Common myeloid progenitor, CD34-positive (primary cell): ENCODE measurements at regions not wholly inside any gene's neighbourhood (a gene's known extent, or its start where the extent isn't known, plus 50 kb on each side); places are given as distances from the start of the nearest gene placed in this dataset.
"Not testable (repeated sequence)": the region's sequence is repeated elsewhere in the genome, so short reads cannot be mapped to it uniquely, and the experiment has no call there.

Experiments used
- CTCF ChIA-PET: fragments of 350-600 bp; sonication (Branson Sonifier 250); formaldehyde crosslinking; loops from one replicate; lab custom pipeline; 2021; ENCODE audit warnings: antibody characterized with exemption; lab: Charles Lee
- POLR2A ChIA-PET: fragments of 350-600 bp; sonication (Branson Sonifier 250); formaldehyde crosslinking; loops from one replicate; lab custom pipeline; 2021; ENCODE audit warnings: antibody characterized with exemption; lab: Charles Lee
- DNase-seq, 3 donors: peaks; one replicate each; pipeline versions ENCODE4 v3.0.0 to v3.0.0-alpha.2; 2013
- H3K27ac ChIP-seq, 2 experiments: 1 replicate in 1 of 2; 2 replicates in 1 of 2; pipeline ENCODE4 v1.7.0; 2013; ENCODE audit warnings: inconsistent platforms in 2 of 2, low read length in 2 of 2, mild to moderate bottlenecking in 2 of 2, low read depth in 1 of 2, moderate library complexity in 1 of 2; ENCODE audit not compliant: severe bottlenecking in 2 of 2, insufficient read depth in 1 of 2, poor library complexity in 1 of 2
- H3K27me3 ChIP-seq, 5 experiments: replicated peaks in 2 of 5; 1 replicate in 3 of 5; 2 replicates in 2 of 5; pipeline versions ENCODE4 v1.6.1 to v1.7.0; 2013; ENCODE audit warnings: low read length in 4 of 5, mild to moderate bottlenecking in 2 of 5, moderate library complexity in 2 of 5, inconsistent platforms in 1 of 5; ENCODE audit not compliant: insufficient read depth in 5 of 5, control insufficient read depth in 4 of 5
- H3K36me3 ChIP-seq, 4 experiments: 1 replicate in 2 of 4; 2 replicates in 2 of 4; pipeline versions ENCODE4 v1.6.1 to v1.7.0; 2013; ENCODE audit warnings: low read length in 3 of 4, control low read depth in 1 of 4, mild to moderate bottlenecking in 1 of 4; ENCODE audit not compliant: control insufficient read depth in 4 of 4, insufficient read depth in 4 of 4
- H3K4me1 ChIP-seq, 4 experiments: 1 replicate in 3 of 4; 2 replicates in 1 of 4; pipeline versions ENCODE4 v1.6.1 to v1.7.1; 2013; ENCODE audit warnings: low read length in 3 of 4, mild to moderate bottlenecking in 3 of 4, control low read depth in 1 of 4, inconsistent platforms in 1 of 4, moderate library complexity in 1 of 4; ENCODE audit not compliant: control insufficient read depth in 4 of 4, insufficient read depth in 4 of 4; ENCODE audit errors: control extremely low read depth in 1 of 4
- H3K4me3 ChIP-seq, 7 experiments: 1 replicate in 4 of 7; 2 replicates in 3 of 7; pipeline versions ENCODE4 v1.5.1 to v1.7.0; 2013; ENCODE audit warnings: mild to moderate bottlenecking in 7 of 7, low read length in 6 of 7, moderate library complexity in 6 of 7, inconsistent platforms in 2 of 7, low read depth in 2 of 7, control low read depth in 1 of 7; ENCODE audit not compliant: insufficient read depth in 4 of 7, control insufficient read depth in 1 of 7; ENCODE audit errors: extremely low read depth in 1 of 7
- H3K9me3 ChIP-seq, 5 experiments: 1 replicate in 4 of 5; 2 replicates in 1 of 5; pipeline versions ENCODE4 v1.6.1 to v1.7.1; 2013; ENCODE audit warnings: low read length in 4 of 5, mild to moderate bottlenecking in 2 of 5, inconsistent platforms in 1 of 5, low read depth in 1 of 5, moderate library complexity in 1 of 5; ENCODE audit not compliant: control insufficient read depth in 4 of 5, insufficient read depth in 2 of 5; ENCODE audit errors: control extremely low read depth in 1 of 5
- WGBS: methylation state at CpG from one replicate; pipeline ENCODE4 v1.1.5; 2013; ENCODE audit not compliant: insufficient coverage; 5-methylcytosine and 5-hydroxymethylcytosine counted together

DNA sequence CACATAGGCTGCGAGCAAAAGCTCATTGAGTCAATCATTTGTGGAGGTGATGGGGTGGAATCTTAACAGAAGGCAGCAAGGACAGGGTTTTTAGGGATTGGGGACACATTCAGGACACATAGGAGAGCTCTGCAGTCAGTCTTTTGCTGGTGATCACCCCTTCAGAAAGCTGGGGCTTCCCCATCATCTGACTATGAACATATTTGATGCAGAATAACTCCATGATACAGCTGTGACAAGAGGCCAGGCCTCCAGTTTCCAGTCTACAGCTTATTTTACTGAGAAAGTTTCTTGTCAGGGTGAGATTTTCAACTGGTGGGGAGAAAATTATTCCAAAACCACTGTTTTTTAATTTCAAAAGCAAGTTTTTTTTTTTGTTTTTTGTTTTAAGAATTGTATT, 134.2 kb downstream of the TMEM30B start:
- WGBS, result 100% methylated on average over 1 of the region's 1 CpG
- POLR2A ChIA-PET, result no interaction called here
- no peak overlapping the region for H3K4me3 ChIP-seq
- H3K27ac ChIP-seq, result no peak overlapping the region
- CTCF ChIA-PET, result no interaction called here
- H3K9me3 ChIP-seq, result peaks cover 0 to 19% (median 9%) of the 10 kb centered on the region in 5 experiments
- no peaks in the 10 kb centered on the region for H3K27me3 ChIP-seq
- no peak for DNase-seq
- H3K36me3 ChIP-seq, result no peaks in the 10 kb centered on the region
- no peaks in the 10 kb centered on the region for H3K4me1 ChIP-seq

DNA sequence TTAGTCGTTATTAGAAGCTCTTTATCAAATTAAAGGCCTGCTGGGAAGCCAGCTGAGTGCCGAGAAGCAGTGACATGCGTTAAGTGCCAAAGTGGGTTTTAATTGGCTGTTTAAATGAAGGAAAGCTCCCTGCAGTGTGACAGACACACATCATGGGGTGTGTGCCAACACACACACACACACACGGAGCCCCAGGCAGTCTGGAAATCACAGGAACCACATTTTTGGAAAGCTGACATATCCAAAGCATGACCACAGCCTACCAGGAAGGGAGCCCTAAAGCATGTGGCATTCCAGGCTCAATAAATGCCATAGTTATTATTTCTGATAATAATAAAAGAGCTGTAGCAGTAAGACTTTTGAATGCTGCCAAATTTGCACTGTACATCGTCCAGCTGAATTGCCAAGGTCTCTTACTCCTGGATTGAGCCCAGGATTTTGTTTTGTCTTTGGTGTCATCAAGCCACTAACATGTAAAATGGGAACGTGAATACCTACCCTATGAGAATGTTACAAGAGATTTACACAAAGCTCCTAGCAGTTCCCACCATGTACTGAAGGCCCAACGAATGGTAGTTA, 135.1 kb downstream of the TMEM30B start:
- H3K9me3 ChIP-seq, result peaks cover 0 to 19% (median 9%) of the 10 kb centered on the region in 5 experiments
- H3K36me3 ChIP-seq, result no peaks in the 10 kb centered on the region
- no peaks in the 10 kb centered on the region for H3K27me3 ChIP-seq
- ChIA-PET CTCF (interaction anchor here (1.2 kb wide), 1 partner anchor 20 kb away, joined by 3 read pairs; no protein-coding TSS in a partner anchor), POLR2A (no interaction called here)
- no peak for DNase-seq
- no peaks in the 10 kb centered on the region for H3K4me1 ChIP-seq
- no peak overlapping the region for H3K27ac ChIP-seq
- 94% methylated on average over 3 of the region's 7 CpGs for WGBS
- H3K4me3 ChIP-seq, result no peak overlapping the region

GRCh38 chr14:61145034-61145902, 135.9 kb downstream of the TMEM30B start:
- Histone ChIP-seq H3K9me3 (peaks cover 0 to 19% (median 9%) of the 10 kb centered on the region in 5 experiments), H3K36me3 (no peaks in the 10 kb centered on the region), H3K27me3 (no peaks in the 10 kb centered on the region), H3K4me3 (no peak overlapping the region), H3K27ac (no peak overlapping the region), H3K4me1 (no peaks in the 10 kb centered on the region)
- POLR2A ChIA-PET, result no interaction called here
- CTCF ChIA-PET, result interaction anchor here (1.2 kb wide), 1 partner anchor 19 kb away, joined by 3 read pairs; no protein-coding TSS in a partner anchor
- WGBS, result 70% methylated on average over 4 of the region's 8 CpGs
- no peak for DNase-seq

- H3K4me3 ChIP-seq, CTCF ChIA-PET, H3K27ac ChIP-seq: not testable (repeated sequence)
Observed at GRCh38 chr14:61144117-61145033, 136.8 kb downstream of the TMEM30B start.

GRCh38 chr14:61140872-61141271, 140.3 kb downstream of the TMEM30B start:
- H3K27me3 ChIP-seq, result no peaks in the 10 kb centered on the region
- H3K27ac ChIP-seq, result no peak overlapping the region
- H3K4me1 ChIP-seq, result no peaks in the 10 kb centered on the region
- ChIA-PET CTCF (no interaction called here), POLR2A (no interaction called here)
- DNase-seq, result no peak
- H3K36me3 ChIP-seq, result no peaks in the 10 kb centered on the region
- H3K9me3 ChIP-seq, result peaks cover 0 to 22% (median 9%) of the 10 kb centered on the region in 5 experiments
- no peak overlapping the region for H3K4me3 ChIP-seq

More at GRCh38 chr14:61144117-61145033, 136.8 kb downstream of the TMEM30B start:
- WGBS, result 91% methylated on average over 6 of the region's 7 CpGs
- H3K27me3 ChIP-seq, DNase-seq, H3K4me1 ChIP-seq, H3K36me3 ChIP-seq, POLR2A ChIA-PET: not testable (repeated sequence)
- H3K9me3 ChIP-seq, result peaks cover 0 to 19% (median 9%) of the 10 kb centered on the region in 5 experiments

- no peaks in the 10 kb centered on the region for H3K27me3 ChIP-seq
- ChIA-PET CTCF (no interaction called here), POLR2A (no interaction called here)
- H3K36me3 ChIP-seq, result no peaks in the 10 kb centered on the region
- 90% methylated on average over 3 of the region's 3 CpGs for WGBS
- no peak overlapping the region for H3K27ac ChIP-seq
- H3K9me3 ChIP-seq, result peaks cover 0 to 22% (median 9%) of the 10 kb centered on the region in 5 experiments
- H3K4me1 ChIP-seq, result no peaks in the 10 kb centered on the region
- H3K4me3 ChIP-seq, result no peak overlapping the region
- no peak for DNase-seq
Observed at GRCh38 chr14:61140271-61140670, 140.9 kb downstream of the TMEM30B start.
